Chondrocyte (in vitro differentiated cells): ENCODE measurements at regions not wholly inside any gene's neighbourhood (a gene's known extent, or its start where the extent isn't known, plus 50 kb on each side); places are given as distances from the start of the nearest gene placed in this dataset.
A peak's percentile ranks its signal among the peaks of the same experiment; 100 is the strongest.
"Not testable (repeated sequence)": the region's sequence is repeated elsewhere in the genome, so short reads cannot be mapped to it uniquely, and the experiment has no call there.

ENCODE experiments used
- DNase-seq: peaks from one replicate; pipeline ENCODE4 v3.0.0; 2021; ENCODE audit warnings: mixed read lengths, low spot score
- H3K27ac Mint-ChIP-seq: one replicate; pipeline ENCODE4 v1.8.0; 2021; ENCODE audit warnings: mild to moderate bottlenecking, moderate library complexity, mixed read lengths; ENCODE audit not compliant: unreplicated experiment
- H3K27me3 Mint-ChIP-seq: 2 replicates; pipeline ENCODE4 v1.8.0; 2021; ENCODE audit warnings: low read depth, mixed read lengths
- H3K36me3 Mint-ChIP-seq: 2 replicates; pipeline ENCODE4 v1.8.0; 2021; ENCODE audit warnings: low read depth, mixed read lengths
- H3K4me1 Mint-ChIP-seq: 2 replicates; pipeline ENCODE4 v1.8.0; 2021; ENCODE audit warnings: low read depth, mild to moderate bottlenecking, mixed read lengths
- H3K4me3 Mint-ChIP-seq: one replicate; pipeline ENCODE4 v1.8.0; 2021; ENCODE audit warnings: mild to moderate bottlenecking, moderate library complexity, mixed read lengths; ENCODE audit not compliant: unreplicated experiment
- H3K9me3 Mint-ChIP-seq: 2 replicates; pipeline ENCODE4 v1.8.0; 2021; ENCODE audit warnings: low read depth, mixed read lengths
- TF ChIP-seq, protein P1 (sequence below): fragments of 200-600 bp; sonication (generic); IDR thresholded peaks from 2 replicates; pipeline ENCODE4 v1.5.0; 2021; ENCODE audit warnings: antibody characterized with exemption, mild to moderate bottlenecking, moderate library complexity

DNA sequence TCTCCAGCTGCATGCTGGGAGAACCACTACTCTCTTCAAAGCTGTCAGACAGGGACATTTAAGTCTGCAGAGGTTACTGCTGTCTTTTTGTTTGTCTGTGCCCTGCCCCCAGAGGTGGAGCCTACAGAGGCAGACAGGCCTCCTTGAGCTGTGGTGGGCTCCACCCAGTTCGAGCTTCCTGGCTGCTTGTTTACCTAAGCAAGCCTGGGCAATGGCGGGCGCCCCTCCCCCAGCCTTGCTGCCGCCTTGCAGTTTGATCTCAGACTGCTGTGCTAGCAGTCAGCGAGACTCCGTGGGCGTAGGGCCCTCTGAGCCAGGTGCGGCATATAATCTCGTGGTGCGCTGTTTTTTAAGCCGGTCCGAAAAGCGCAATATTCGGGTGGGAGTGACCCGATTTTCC lies 215.0 kb downstream of the STIM2 start:
- not testable (repeated sequence) for DNase-seq, H3K9me3 Mint-ChIP-seq, H3K27ac Mint-ChIP-seq, H3K4me3 Mint-ChIP-seq, H3K36me3 Mint-ChIP-seq, H3K27me3 Mint-ChIP-seq, H3K4me1 Mint-ChIP-seq

DNA sequence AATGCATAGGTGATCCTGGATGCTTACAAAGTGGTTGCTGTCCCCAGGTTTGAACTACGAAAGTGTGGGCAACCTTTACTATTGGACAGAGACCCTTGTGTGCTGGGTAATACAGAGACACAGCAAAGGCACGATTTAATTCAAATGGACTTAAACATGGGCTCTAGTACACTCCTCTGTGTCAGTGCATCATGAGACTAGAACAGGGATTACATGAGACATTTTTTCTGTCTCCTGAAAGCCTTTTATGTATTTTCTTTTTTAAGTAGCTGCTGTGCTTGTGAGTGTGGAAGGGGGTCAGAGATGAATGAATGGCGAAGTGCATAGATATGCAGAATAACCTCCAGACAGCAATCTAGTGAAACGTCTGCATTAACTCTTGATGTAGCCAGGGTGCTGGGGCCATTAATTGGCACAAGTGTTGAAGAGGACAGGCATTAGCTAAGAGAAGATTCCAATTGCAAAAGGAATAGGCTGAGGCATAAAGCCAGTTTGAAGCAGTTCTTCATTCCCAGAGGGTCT lies 218.4 kb downstream of the STIM2 start:
- H3K27me3 Mint-ChIP-seq: peaks cover 26% of the 10 kb centered on the region
- no peaks in the 10 kb centered on the region for H3K36me3 Mint-ChIP-seq
- peaks cover 4% of the 10 kb centered on the region for H3K9me3 Mint-ChIP-seq
- DNase-seq: no peak
- H3K4me3 Mint-ChIP-seq: no peak overlapping the region
- TF ChIP-seq, protein P1, sequence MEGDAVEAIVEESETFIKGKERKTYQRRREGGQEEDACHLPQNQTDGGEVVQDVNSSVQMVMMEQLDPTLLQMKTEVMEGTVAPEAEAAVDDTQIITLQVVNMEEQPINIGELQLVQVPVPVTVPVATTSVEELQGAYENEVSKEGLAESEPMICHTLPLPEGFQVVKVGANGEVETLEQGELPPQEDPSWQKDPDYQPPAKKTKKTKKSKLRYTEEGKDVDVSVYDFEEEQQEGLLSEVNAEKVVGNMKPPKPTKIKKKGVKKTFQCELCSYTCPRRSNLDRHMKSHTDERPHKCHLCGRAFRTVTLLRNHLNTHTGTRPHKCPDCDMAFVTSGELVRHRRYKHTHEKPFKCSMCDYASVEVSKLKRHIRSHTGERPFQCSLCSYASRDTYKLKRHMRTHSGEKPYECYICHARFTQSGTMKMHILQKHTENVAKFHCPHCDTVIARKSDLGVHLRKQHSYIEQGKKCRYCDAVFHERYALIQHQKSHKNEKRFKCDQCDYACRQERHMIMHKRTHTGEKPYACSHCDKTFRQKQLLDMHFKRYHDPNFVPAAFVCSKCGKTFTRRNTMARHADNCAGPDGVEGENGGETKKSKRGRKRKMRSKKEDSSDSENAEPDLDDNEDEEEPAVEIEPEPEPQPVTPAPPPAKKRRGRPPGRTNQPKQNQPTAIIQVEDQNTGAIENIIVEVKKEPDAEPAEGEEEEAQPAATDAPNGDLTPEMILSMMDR: no peak
- H3K27ac Mint-ChIP-seq: no peak overlapping the region
- H3K4me1 Mint-ChIP-seq: no peaks in the 10 kb centered on the region

DNA sequence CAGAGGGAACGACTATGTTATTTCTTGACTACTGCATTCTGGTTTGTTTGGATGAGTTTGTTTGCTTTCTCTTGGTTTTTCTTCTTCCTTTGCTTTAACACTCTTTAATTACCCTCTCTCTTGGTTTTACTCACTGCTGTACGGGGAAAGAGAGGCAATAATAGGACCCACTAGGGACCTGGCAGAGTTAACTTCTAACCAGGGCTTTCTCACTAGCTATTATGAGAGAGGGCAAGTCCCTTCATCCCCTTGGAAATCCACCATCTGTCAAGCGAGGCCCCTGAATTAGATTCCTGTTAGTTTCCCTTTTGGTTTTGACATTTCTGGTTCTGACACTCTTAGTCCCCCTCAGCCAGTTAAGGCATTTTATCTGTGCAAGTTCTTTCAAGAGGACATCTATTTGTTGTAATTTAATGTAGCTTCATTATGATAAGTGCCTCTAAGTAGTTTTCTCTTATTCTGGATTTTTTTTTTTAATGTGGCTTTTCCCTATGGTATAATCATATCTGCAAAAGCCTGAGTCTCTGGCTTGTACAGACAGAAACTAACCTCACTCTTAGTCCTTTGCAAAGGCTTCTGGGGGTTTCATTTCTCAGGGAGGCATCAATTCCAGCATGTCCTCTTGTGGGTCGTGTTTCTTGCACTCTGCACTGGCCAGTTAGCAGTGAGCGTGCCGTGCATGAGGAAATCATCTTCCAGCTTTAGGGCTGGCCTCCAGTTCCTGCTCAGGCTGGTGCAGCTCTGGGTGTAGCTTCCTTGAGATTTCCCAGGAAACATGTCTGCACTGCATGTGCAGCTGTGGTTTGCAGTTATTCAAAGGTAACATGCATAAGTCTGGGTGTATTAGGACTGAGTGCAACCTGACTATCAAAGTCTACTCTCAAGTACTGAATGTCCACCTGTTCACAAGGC lies 221.3 kb downstream of the STIM2 start:
- Mint-ChIP-seq H3K27ac (no peak overlapping the region), H3K27me3 (peaks cover 49% of the 10 kb centered on the region), H3K9me3 (peaks cover 4% of the 10 kb centered on the region), H3K4me1 (peaks cover 12% of the 10 kb centered on the region), H3K4me3 (no peak overlapping the region), H3K36me3 (no peaks in the 10 kb centered on the region)
- TF ChIP-seq, protein P1: no peak
- no peak for DNase-seq

DNA sequence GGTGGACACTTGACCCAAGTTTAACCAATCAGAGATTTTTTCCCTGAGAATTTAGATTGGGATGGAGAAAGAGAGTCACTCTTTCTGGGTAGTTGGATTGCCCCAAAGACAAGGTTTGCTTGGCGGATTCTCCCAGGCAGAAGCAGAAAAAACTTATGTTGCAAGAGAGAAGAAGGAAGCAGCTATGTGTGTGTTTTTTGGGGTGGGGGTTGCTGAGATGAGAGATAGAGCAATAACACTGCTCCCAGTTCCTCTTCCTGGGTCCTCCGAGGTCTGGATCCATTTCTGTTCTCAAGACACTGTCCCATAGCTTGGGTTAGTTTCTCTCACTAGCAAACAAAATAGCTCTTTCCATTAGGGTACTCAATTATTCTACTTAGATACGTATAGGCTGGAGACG lies 222.1 kb downstream of the STIM2 start:
- H3K27ac Mint-ChIP-seq: no peak overlapping the region
- H3K4me3 Mint-ChIP-seq: no peak overlapping the region
- H3K27me3 Mint-ChIP-seq: peaks cover 56% of the 10 kb centered on the region
- peaks cover 12% of the 10 kb centered on the region for H3K4me1 Mint-ChIP-seq
- TF ChIP-seq, protein P1: no peak
- no peaks in the 10 kb centered on the region for H3K36me3 Mint-ChIP-seq
- H3K9me3 Mint-ChIP-seq: peaks cover 4% of the 10 kb centered on the region
- DNase-seq: no peak

DNA sequence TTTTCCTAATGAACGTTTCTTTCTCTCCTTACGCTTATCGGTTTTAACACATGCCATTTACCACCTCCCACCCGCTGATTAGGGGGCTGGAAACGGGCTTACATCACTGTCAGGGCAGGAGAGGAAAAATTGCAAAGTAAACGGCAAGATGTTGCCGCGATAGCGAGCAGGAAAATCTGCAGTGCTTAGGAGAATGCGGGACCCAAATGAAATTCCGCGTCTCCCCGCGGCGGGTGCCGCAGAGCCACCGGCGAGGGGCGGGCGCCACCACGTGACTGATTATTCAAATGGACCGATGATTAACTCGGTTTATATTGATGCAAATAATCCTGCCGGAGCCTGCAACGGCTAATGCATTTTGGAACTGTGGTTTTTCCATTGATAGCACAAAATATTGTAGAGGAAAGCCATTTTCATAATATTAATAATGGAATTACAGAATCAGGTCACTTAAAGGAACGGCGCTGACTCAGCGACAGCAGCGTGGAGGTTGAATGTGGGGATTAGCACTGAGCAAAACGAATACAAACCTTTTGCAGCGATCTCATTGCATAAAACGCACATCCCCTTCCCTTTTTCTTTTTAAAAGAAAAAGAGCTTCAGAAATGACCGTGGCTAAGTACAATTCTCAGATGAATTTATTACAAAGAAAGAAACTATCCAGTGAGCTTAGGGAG lies 224.2 kb downstream of the STIM2 start:
- Mint-ChIP-seq H3K4me1 (peaks cover 12% of the 10 kb centered on the region), H3K27ac (no peak overlapping the region), H3K27me3 (peaks cover 69% of the 10 kb centered on the region), H3K4me3 (peak overlapping the region; percentile 55), H3K9me3 (no peaks in the 10 kb centered on the region), H3K36me3 (no peaks in the 10 kb centered on the region)
- DNase-seq: no peak
- TF ChIP-seq, protein P1: peak; percentile 54
